Activated T-helper 17 cell treated with anti-CD3 and anti-CD28 coated beads, Interleukin-2, amount 50 U/mL, for 72 hours (primary cell): ENCODE measurements at regions not wholly inside any gene's neighbourhood (a gene's known extent, or its start where the extent isn't known, plus 50 kb on each side); places are given as distances from the start of the nearest gene placed in this dataset.
"Not testable (repeated sequence)": the region's sequence is repeated elsewhere in the genome, so short reads cannot be mapped to it uniquely, and the experiment has no call there.

Experiments
- ATAC-seq: fragments of 150-1000 bp; cut with Tn5 transposase; replicated peaks from 2 replicates; pipeline ENCODE4 v1.10.0; 2021; ENCODE audit warnings: mild to moderate bottlenecking, moderate library complexity
- H3K27ac Mint-ChIP-seq: one replicate; pipeline ENCODE4 v1.8.0; 2022; ENCODE audit warnings: mixed read lengths
- H3K27me3 Mint-ChIP-seq: one replicate; pipeline ENCODE4 v1.8.0; 2022; ENCODE audit warnings: mixed read lengths
- H3K36me3 Mint-ChIP-seq: one replicate; pipeline ENCODE4 v1.8.0; 2022; ENCODE audit warnings: low read depth, mild to moderate bottlenecking, mixed read lengths
- H3K4me1 Mint-ChIP-seq: one replicate; pipeline ENCODE4 v1.8.0; 2022; ENCODE audit warnings: mixed read lengths
- H3K4me3 Mint-ChIP-seq: one replicate; pipeline ENCODE4 v1.8.0; 2022; ENCODE audit warnings: mild to moderate bottlenecking, mixed read lengths
- H3K9me3 Mint-ChIP-seq: one replicate; pipeline ENCODE4 v1.8.0; 2022; ENCODE audit warnings: mixed read lengths

GRCh38 chr18:47718646-47719045 lies 211.8 kb downstream of the SMAD2 start:
- Mint-ChIP-seq H3K4me1 (no peaks in the 10 kb centered on the region), H3K36me3 (no peaks in the 10 kb centered on the region), H3K9me3 (no peaks in the 10 kb centered on the region), H3K27me3 (peaks cover 13% of the 10 kb centered on the region), H3K4me3 (no peak overlapping the region), H3K27ac (no peak overlapping the region)
- ATAC-seq, result no peak

GRCh38 chr18:47717257-47717656 lies 213.2 kb downstream of the SMAD2 start:
- Mint-ChIP-seq H3K36me3 (no peaks in the 10 kb centered on the region), H3K27me3 (peaks cover 18% of the 10 kb centered on the region), H3K4me1 (no peaks in the 10 kb centered on the region), H3K9me3 (no peaks in the 10 kb centered on the region), H3K4me3 (no peak overlapping the region), H3K27ac (no peak overlapping the region)
- ATAC-seq, result no peak

GRCh38 chr18:47716632-47717185 lies 213.8 kb downstream of the SMAD2 start:
- Mint-ChIP-seq H3K4me3 (no peak overlapping the region), H3K27ac (no peak overlapping the region), H3K27me3 (peaks cover 18% of the 10 kb centered on the region), H3K9me3 (no peaks in the 10 kb centered on the region), H3K36me3 (no peaks in the 10 kb centered on the region), H3K4me1 (no peaks in the 10 kb centered on the region)
- no peak for ATAC-seq

- H3K4me3 Mint-ChIP-seq, result no peak overlapping the region
- H3K27me3 Mint-ChIP-seq, result peaks cover 11% of the 10 kb centered on the region
- H3K36me3 Mint-ChIP-seq, result no peaks in the 10 kb centered on the region
- H3K9me3 Mint-ChIP-seq, result no peaks in the 10 kb centered on the region
- no peak for ATAC-seq
- no peaks in the 10 kb centered on the region for H3K4me1 Mint-ChIP-seq
- no peak overlapping the region for H3K27ac Mint-ChIP-seq
Measured at GRCh38 chr18:47710451-47710850, 220.0 kb downstream of the SMAD2 start.

- no peaks in the 10 kb centered on the region for H3K9me3 Mint-ChIP-seq
- no peak overlapping the region for H3K27ac Mint-ChIP-seq
- no peak overlapping the region for H3K4me3 Mint-ChIP-seq
- no peak for ATAC-seq
- no peaks in the 10 kb centered on the region for H3K4me1 Mint-ChIP-seq
- peaks cover 8% of the 10 kb centered on the region for H3K27me3 Mint-ChIP-seq
- H3K36me3 Mint-ChIP-seq, result no peaks in the 10 kb centered on the region
Measured at GRCh38 chr18:47709556-47709955, 220.9 kb downstream of the SMAD2 start.

- ATAC-seq, result no peak
- H3K4me3 Mint-ChIP-seq, result no peak overlapping the region
- H3K27me3 Mint-ChIP-seq, result peaks cover 5% of the 10 kb centered on the region
- H3K9me3 Mint-ChIP-seq, result no peaks in the 10 kb centered on the region
- H3K27ac Mint-ChIP-seq, result no peak overlapping the region
- H3K4me1 Mint-ChIP-seq, result no peaks in the 10 kb centered on the region
- H3K36me3 Mint-ChIP-seq, result no peaks in the 10 kb centered on the region
Measured at GRCh38 chr18:47708206-47708605, 222.3 kb downstream of the SMAD2 start.

- peaks cover 26% of the 10 kb centered on the region for H3K27me3 Mint-ChIP-seq
Measured at GRCh38 chr18:47701134-47701533, 229.3 kb downstream of the SMAD2 start.

GRCh38 chr18:47696870-47697269 lies 233.6 kb downstream of the SMAD2 start:
- H3K4me1 Mint-ChIP-seq, result no peaks in the 10 kb centered on the region
- H3K9me3 Mint-ChIP-seq, result no peaks in the 10 kb centered on the region
- H3K27me3 Mint-ChIP-seq, result peaks cover 34% of the 10 kb centered on the region
- ATAC-seq, result no peak
- H3K4me3 Mint-ChIP-seq, result no peak overlapping the region
- no peak overlapping the region for H3K27ac Mint-ChIP-seq
- no peaks in the 10 kb centered on the region for H3K36me3 Mint-ChIP-seq

More at GRCh38 chr18:47701134-47701533, 229.3 kb downstream of the SMAD2 start:
- Mint-ChIP-seq H3K27ac (no peak overlapping the region), H3K4me3 (no peak overlapping the region), H3K9me3 (no peaks in the 10 kb centered on the region), H3K4me1 (no peaks in the 10 kb centered on the region), H3K36me3 (no peaks in the 10 kb centered on the region)
- no peak for ATAC-seq

- no peak overlapping the region for H3K27ac Mint-ChIP-seq
- no peak for ATAC-seq
- no peaks in the 10 kb centered on the region for H3K4me1 Mint-ChIP-seq
- no peaks in the 10 kb centered on the region for H3K9me3 Mint-ChIP-seq
- no peak overlapping the region for H3K4me3 Mint-ChIP-seq
- peaks cover 27% of the 10 kb centered on the region for H3K27me3 Mint-ChIP-seq
- no peaks in the 10 kb centered on the region for H3K36me3 Mint-ChIP-seq
Measured at GRCh38 chr18:47691611-47692010, 238.8 kb downstream of the SMAD2 start.

GRCh38 chr18:47690778-47691177 lies 239.7 kb downstream of the SMAD2 start:
- H3K9me3 Mint-ChIP-seq, H3K36me3 Mint-ChIP-seq, H3K4me3 Mint-ChIP-seq, H3K4me1 Mint-ChIP-seq, ATAC-seq, H3K27ac Mint-ChIP-seq: not testable (repeated sequence)
- H3K27me3 Mint-ChIP-seq, result peaks cover 22% of the 10 kb centered on the region

- Mint-ChIP-seq H3K27me3 (peaks cover 22% of the 10 kb centered on the region), H3K36me3 (no peaks in the 10 kb centered on the region), H3K27ac (no peak overlapping the region), H3K4me1 (no peaks in the 10 kb centered on the region), H3K4me3 (no peak overlapping the region), H3K9me3 (no peaks in the 10 kb centered on the region)
- no peak for ATAC-seq
Measured at GRCh38 chr18:47689371-47689770, 241.1 kb downstream of the SMAD2 start.

GRCh38 chr18:47686806-47687205 lies 243.7 kb downstream of the SMAD2 start:
- no peaks in the 10 kb centered on the region for H3K36me3 Mint-ChIP-seq
- ATAC-seq, result no peak
- H3K4me1 Mint-ChIP-seq, result no peaks in the 10 kb centered on the region
- H3K4me3 Mint-ChIP-seq, result no peak overlapping the region
- H3K27ac Mint-ChIP-seq, result no peak overlapping the region
- no peaks in the 10 kb centered on the region for H3K9me3 Mint-ChIP-seq
- H3K27me3 Mint-ChIP-seq, result peaks cover 14% of the 10 kb centered on the region

GRCh38 chr18:47683774-47684173 lies 246.7 kb downstream of the SMAD2 start:
- Mint-ChIP-seq H3K27ac (no peak overlapping the region), H3K9me3 (no peaks in the 10 kb centered on the region), H3K4me3 (no peak overlapping the region), H3K27me3 (peaks cover 16% of the 10 kb centered on the region), H3K4me1 (no peaks in the 10 kb centered on the region), H3K36me3 (no peaks in the 10 kb centered on the region)
- no peak for ATAC-seq

GRCh38 chr18:47682876-47683275 lies 247.6 kb downstream of the SMAD2 start:
- Mint-ChIP-seq H3K27ac (no peak overlapping the region), H3K27me3 (peaks cover 10% of the 10 kb centered on the region), H3K9me3 (no peaks in the 10 kb centered on the region), H3K36me3 (no peaks in the 10 kb centered on the region), H3K4me1 (no peaks in the 10 kb centered on the region), H3K4me3 (no peak overlapping the region)
- ATAC-seq, result no peak

GRCh38 chr18:47680488-47680887 lies 250.0 kb downstream of the SMAD2 start:
- no peaks in the 10 kb centered on the region for H3K4me1 Mint-ChIP-seq

GRCh38 chr18:47679864-47680263 lies 250.6 kb downstream of the SMAD2 start:
- no peaks in the 10 kb centered on the region for H3K36me3 Mint-ChIP-seq
- no peak for ATAC-seq
- no peak overlapping the region for H3K27ac Mint-ChIP-seq
- H3K4me1 Mint-ChIP-seq, result no peaks in the 10 kb centered on the region
- peaks cover 7% of the 10 kb centered on the region for H3K27me3 Mint-ChIP-seq
- no peak overlapping the region for H3K4me3 Mint-ChIP-seq
- H3K9me3 Mint-ChIP-seq, result no peaks in the 10 kb centered on the region

More at GRCh38 chr18:47680488-47680887, 250.0 kb downstream of the SMAD2 start:
- H3K36me3 Mint-ChIP-seq, result no peaks in the 10 kb centered on the region
- H3K9me3 Mint-ChIP-seq, result no peaks in the 10 kb centered on the region
- H3K27ac Mint-ChIP-seq, result no peak overlapping the region
- ATAC-seq, result no peak
- H3K27me3 Mint-ChIP-seq, result peaks cover 7% of the 10 kb centered on the region
- H3K4me3 Mint-ChIP-seq, result no peak overlapping the region
